Heart right ventricle (tissue), 16 donors: ENCODE measurements at regions not wholly inside any gene's neighbourhood (a gene's known extent, or its start where the extent isn't known, plus 50 kb on each side); places are given as distances from the start of the nearest gene placed in this dataset.

Experiments used
- ATAC-seq, 8 donors: fragments of 200-7000 bp; cut with Tn5 transposase; one replicate each; pipeline ENCODE4 v1.9.1; 2020; ENCODE audit warnings: mild to moderate bottlenecking in 8 of 8, moderate library complexity in 8 of 8, moderate number of reproducible peaks in 1 of 8
- DNase-seq, 2 donors: peaks; one replicate each; pipeline ENCODE4 v3.0.0-alpha.2; 2020
- H3K27ac ChIP-seq, 10 donors: fragments of 200-600 bp; sonication (generic) in 2 of 10; one replicate each; pipeline versions ENCODE4 v1.5.0 to v1.8.0; 2020 to 2022; ENCODE audit warnings: mild to moderate bottlenecking in 3 of 10
- H3K27me3 ChIP-seq, 7 donors: fragments of 200-600 bp; one replicate each; pipeline ENCODE4 v1.8.0; 2021 to 2022; ENCODE audit warnings: mild to moderate bottlenecking in 2 of 7
- H3K36me3 ChIP-seq, 9 donors: fragments of 200-600 bp; sonication (generic) in 1 of 9; one replicate each; pipeline versions ENCODE4 v1.5.0 to v1.8.0; 2020 to 2022; ENCODE audit warnings: mild to moderate bottlenecking in 2 of 9
- H3K4me1 ChIP-seq, 9 donors: fragments of 200-600 bp; sonication (generic) in 1 of 9; one replicate each; pipeline versions ENCODE4 v1.5.0 to v1.8.0; 2020 to 2022; ENCODE audit warnings: mild to moderate bottlenecking in 4 of 9
- H3K4me3 ChIP-seq, 10 donors: fragments of 200-600 bp; sonication (generic) in 2 of 10; one replicate each; pipeline versions ENCODE4 v1.5.0 to v1.8.0; 2020 to 2022; ENCODE audit warnings: mild to moderate bottlenecking in 7 of 10, moderate library complexity in 2 of 10
- H3K9me3 ChIP-seq, 11 donors: fragments of 200-600 bp in 10 of 11; sonication (generic) in 2 of 11; one replicate each; pipeline versions ENCODE4 v1.5.0 to v1.8.0; 2013 to 2022; ENCODE audit warnings: mild to moderate bottlenecking in 2 of 11, control low read depth in 1 of 11, moderate library complexity in 1 of 11
- CTCF ChIP-seq, 9 donors: fragments of 200-600 bp; sonication (generic) in 2 of 9; IDR thresholded peaks; one replicate each; pipeline versions ENCODE4 v1.5.0 to v1.8.0; 2021 to 2022; ENCODE audit warnings: antibody characterized with exemption in 9 of 9, mild to moderate bottlenecking in 5 of 9, moderate library complexity in 1 of 9
- WGBS, 2 donors: extraction: QIAGEN DNeasy Blood & Tissue Kit; methylation state at CpG; one replicate each; pipeline ENCODE4 v1.1.7; 2013; ENCODE audit warnings: inconsistent platforms in 1 of 2; 5-methylcytosine and 5-hydroxymethylcytosine counted together
- intact Hi-C, 10 donors: fragments of 100-400 bp; cut with DNase I; formaldehyde crosslinking; loops; one replicate each; pipeline versions ENCODE4 v1.11.1 to v1.14.2; 2022
- donor health status: Arrhythmogenic right ventricular cardiomyopathy.
- donor health status: ischemic (EF 13 %, LVEDD 7.1; RV severe dilation, severe dysfunction).
- donor health status: healthy with polysubstance abuse.
- donor health status: DM: no; HTN: yes; CAD: no.
- donor health status: DM: no; HTN: no; CAD: no.
- donor health status: ischemic (EF 25% LVEDD 6.9; RV normal size, moderate dysfunction).
- donor health status: ischemic (EF 25% LVEDD 5.7; RV mildly dilated, moderate dysfunction).
- donor health status: healthy.
- donor health status: DM: yes; HTN: yes; CAD: no.
- donor health status: Ischemic cardiomyopathy.
- donor health status: ischemic (EF 35%, LVEDD 5.7; RV mildly dilated, moderate dysfunction).
- donor health status: nonischemic (EF 11% LVEDD 7.7; RV severe dilation, severe dysfunction).
- donor health status: DM: yes; HTN: yes; CAD: no.
- donor health status: PGD.
- donor health status: ischemic (EF 29% LVEDD 5.4; RV normal size, mild dysfunction).
- donor health status: nonischemic (EF 23%, LVEDD 6.1; RV moderate dilation, normal function).

- Histone ChIP-seq H3K4me1 (no peaks in the 10 kb centered on the region), H3K9me3 (peaks cover 0 to 12% (median 0%) of the 10 kb centered on the region in 11 donors), H3K36me3 (no peaks in the 10 kb centered on the region), H3K4me3 (no peak overlapping the region), H3K27ac (no peak overlapping the region), H3K27me3 (no peaks in the 10 kb centered on the region)
- no peak for TF ChIP-seq CTCF (IDR thresholded peaks at IDR 0.05)
- ATAC-seq (no peak), DNase-seq (no peak)
- intact Hi-C loops: no loop called here
- 35 to 38% methylated on average over 2 of the region's 2 CpGs for WGBS, 2 donors
Observed at GRCh38 chr6:76247527-76247926, 175.1 kb upstream of the IMPG1 start.

GRCh38 chr6:76240092-76240491, 167.6 kb upstream of the IMPG1 start:
- Histone ChIP-seq H3K4me3 (no peak overlapping the region), H3K27ac (no peak overlapping the region), H3K36me3 (no peaks in the 10 kb centered on the region), H3K9me3 (peaks cover 0 to 29% (median 7%) of the 10 kb centered on the region in 11 donors), H3K27me3 (no peaks in the 10 kb centered on the region), H3K4me1 (no peaks in the 10 kb centered on the region)
- TF ChIP-seq CTCF (IDR thresholded peaks at IDR 0.05): no peak
- no peak for DNase-seq
- no peak for ATAC-seq
- intact Hi-C loops: no loop called here

- WGBS, 2 donors: 69 to 71% methylated on average over 2 of the region's 2 CpGs
- Histone ChIP-seq H3K9me3 (peaks cover 0 to 10% (median 0%) of the 10 kb centered on the region in 11 donors), H3K4me3 (no peak overlapping the region), H3K4me1 (no peaks in the 10 kb centered on the region), H3K27ac (no peak overlapping the region), H3K27me3 (no peaks in the 10 kb centered on the region), H3K36me3 (no peaks in the 10 kb centered on the region)
- TF ChIP-seq CTCF (IDR thresholded peaks at IDR 0.05): no peak
- intact Hi-C loops: no loop called here
- DNase-seq: no peak
- ATAC-seq: no peak
Observed at GRCh38 chr6:76230711-76231110, 158.2 kb upstream of the IMPG1 start.

- no peak for ATAC-seq
Observed at GRCh38 chr6:76222189-76222588, 149.7 kb upstream of the IMPG1 start.

More at GRCh38 chr6:76222189-76222588, 149.7 kb upstream of the IMPG1 start:
- Histone ChIP-seq H3K27me3 (no peaks in the 10 kb centered on the region), H3K9me3 (no peaks in the 10 kb centered on the region), H3K4me3 (no peak overlapping the region), H3K36me3 (no peaks in the 10 kb centered on the region), H3K4me1 (no peaks in the 10 kb centered on the region), H3K27ac (no peak overlapping the region)
- 82 to 91% methylated on average over 2 of the region's 2 CpGs for WGBS, 2 donors
- intact Hi-C loops: no loop called here
- no peak for DNase-seq
- TF ChIP-seq CTCF (IDR thresholded peaks at IDR 0.05): no peak
